ENCODE measurements at regions not wholly inside any gene's neighbourhood (a gene's known extent, or its start where the extent isn't known, plus 50 kb on each side); places are given as distances from the start of the nearest gene placed in this dataset.
"Not testable (repeated sequence)": the region's sequence is repeated elsewhere in the genome, so short reads cannot be mapped to it uniquely, and the experiment has no call there.

GRCh38 chr1:48066936-48067335 is 69.8 kb upstream of the TRABD2B start:
- no peak for TF ChIP-seq CTCF (IDR thresholded peaks at IDR 0.05; ENCODE audit: extremely low read depth, low read depth, low read length)
- DNase-seq (ENCODE audit: insufficient read length, low spot score, missing footprints) = no peak
- Histone ChIP-seq H2AFZ (ENCODE audit: low read length) (no peak overlapping the region), H3K27ac (ENCODE audit: low read depth, low read length) (no peak overlapping the region), H4K20me1 (ENCODE audit: insufficient read depth, low read length) (no peaks in the 10 kb centered on the region), H3K9me3 (ENCODE audit: low read depth, low read length) (no peaks in the 10 kb centered on the region), H3K36me3 (ENCODE audit: insufficient read depth, low read length) (no peaks in the 10 kb centered on the region), H3K27me3 (ENCODE audit: insufficient read depth, low read length) (peaks cover 9% of the 10 kb centered on the region), H3K79me2 (ENCODE audit: insufficient read depth, low read length) (no peaks in the 10 kb centered on the region), H3K4me1 (ENCODE audit: insufficient read depth, low read length) (peaks cover 6% of the 10 kb centered on the region), H3K4me2 (ENCODE audit: insufficient read depth, low read length) (no peak overlapping the region), H3K4me3 (ENCODE audit: insufficient read depth, low read length) (no peak overlapping the region)

GRCh38 chr1:48064693-48065092 is 67.5 kb upstream of the TRABD2B start:
- H3K9me3 ChIP-seq (ENCODE audit: low read depth, low read length); H3K4me1 ChIP-seq (ENCODE audit: insufficient read depth, low read length); H3K27ac ChIP-seq (ENCODE audit: low read depth, low read length); H3K36me3 ChIP-seq (ENCODE audit: insufficient read depth, low read length); H3K4me3 ChIP-seq (ENCODE audit: insufficient read depth, low read length); H2AFZ ChIP-seq (ENCODE audit: low read length); H3K4me2 ChIP-seq (ENCODE audit: insufficient read depth, low read length); H3K79me2 ChIP-seq (ENCODE audit: insufficient read depth, low read length); H4K20me1 ChIP-seq (ENCODE audit: insufficient read depth, low read length); DNase-seq (ENCODE audit: insufficient read length, low spot score, missing footprints): not testable (repeated sequence)
- H3K27me3 ChIP-seq (ENCODE audit: insufficient read depth, low read length) = peaks cover 18% of the 10 kb centered on the region

- TF ChIP-seq CTCF (IDR thresholded peaks at IDR 0.05; ENCODE audit: extremely low read depth, low read depth, low read length) = no peak
- no peaks in the 10 kb centered on the region for H3K4me1 ChIP-seq (ENCODE audit: insufficient read depth, low read length)
Measured at GRCh38 chr1:48062353-48062752, 65.2 kb upstream of the TRABD2B start.

GRCh38 chr1:48061162-48062136 is 64.3 kb upstream of the TRABD2B start:
- DNase-seq (ENCODE audit: insufficient read length, low spot score, missing footprints) = no peak
- Histone ChIP-seq H3K27me3 (ENCODE audit: insufficient read depth, low read length) (peaks cover 23% of the 10 kb centered on the region), H3K4me3 (ENCODE audit: insufficient read depth, low read length) (no peak overlapping the region), H2AFZ (ENCODE audit: low read length) (no peak overlapping the region), H4K20me1 (ENCODE audit: insufficient read depth, low read length) (no peaks in the 10 kb centered on the region), H3K27ac (ENCODE audit: low read depth, low read length) (no peak overlapping the region), H3K4me2 (ENCODE audit: insufficient read depth, low read length) (no peak overlapping the region), H3K9me3 (ENCODE audit: low read depth, low read length) (no peaks in the 10 kb centered on the region), H3K79me2 (ENCODE audit: insufficient read depth, low read length) (no peaks in the 10 kb centered on the region), H3K36me3 (ENCODE audit: insufficient read depth, low read length) (no peaks in the 10 kb centered on the region), H3K4me1 (ENCODE audit: insufficient read depth, low read length) (no peaks in the 10 kb centered on the region)
- TF ChIP-seq CTCF (IDR thresholded peaks at IDR 0.05; ENCODE audit: extremely low read depth, low read depth, low read length) = peak; percentile 72

More at GRCh38 chr1:48062353-48062752, 65.2 kb upstream of the TRABD2B start:
- no peak overlapping the region for H3K4me3 ChIP-seq (ENCODE audit: insufficient read depth, low read length)
- no peaks in the 10 kb centered on the region for H3K36me3 ChIP-seq (ENCODE audit: insufficient read depth, low read length)
- H2AFZ ChIP-seq (ENCODE audit: low read length) = no peak overlapping the region
- no peak overlapping the region for H3K27ac ChIP-seq (ENCODE audit: low read depth, low read length)
- H4K20me1 ChIP-seq (ENCODE audit: insufficient read depth, low read length) = no peaks in the 10 kb centered on the region
- no peak for DNase-seq (ENCODE audit: insufficient read length, low spot score, missing footprints)
- H3K79me2 ChIP-seq (ENCODE audit: insufficient read depth, low read length) = no peaks in the 10 kb centered on the region
- H3K9me3 ChIP-seq (ENCODE audit: low read depth, low read length) = no peaks in the 10 kb centered on the region
- peaks cover 23% of the 10 kb centered on the region for H3K27me3 ChIP-seq (ENCODE audit: insufficient read depth, low read length)
- no peak overlapping the region for H3K4me2 ChIP-seq (ENCODE audit: insufficient read depth, low read length)

All from osteoblast (primary cell).